ENCODE measurements at regions not wholly inside any gene's neighbourhood (a gene's known extent, or its start where the extent isn't known, plus 50 kb on each side); places are given as distances from the start of the nearest gene placed in this dataset.
"Not testable (repeated sequence)": the region's sequence is repeated elsewhere in the genome, so short reads cannot be mapped to it uniquely, and the experiment has no call there.

DNA sequence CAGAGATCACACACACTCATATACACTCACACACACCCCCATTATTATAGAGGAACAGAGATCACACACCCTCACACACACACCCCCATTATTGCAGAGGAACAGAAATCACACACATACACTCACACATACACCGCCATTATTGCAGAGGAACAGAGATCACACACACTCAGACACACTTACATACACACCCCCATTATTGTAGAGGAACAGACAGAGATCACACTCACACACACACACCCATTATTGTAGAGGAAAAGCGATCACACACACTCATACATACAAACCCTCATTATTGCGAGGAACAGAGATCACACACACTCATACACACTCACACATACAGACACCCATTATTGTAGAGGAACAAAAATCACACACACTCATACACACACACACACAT lies 239.0 kb downstream of the BUB3 start:
- Histone ChIP-seq H3K9me3 (no peaks in the 10 kb centered on the region), H3K36me3 (no peaks in the 10 kb centered on the region), H3K27me3 (no peaks in the 10 kb centered on the region), H3K27ac (no peak overlapping the region), H3K4me3 (no peak overlapping the region), H3K4me1 (no peaks in the 10 kb centered on the region)
- TF ChIP-seq POLR2AphosphoS5 (IDR thresholded peaks at IDR 0.05; ENCODE audit: insufficient read depth in 1 of 2, low read depth in 1 of 2) (no peak), POLR2A (IDR thresholded peaks at IDR 0.05) (no peak)
- TF ChIP-seq, protein P1, sequence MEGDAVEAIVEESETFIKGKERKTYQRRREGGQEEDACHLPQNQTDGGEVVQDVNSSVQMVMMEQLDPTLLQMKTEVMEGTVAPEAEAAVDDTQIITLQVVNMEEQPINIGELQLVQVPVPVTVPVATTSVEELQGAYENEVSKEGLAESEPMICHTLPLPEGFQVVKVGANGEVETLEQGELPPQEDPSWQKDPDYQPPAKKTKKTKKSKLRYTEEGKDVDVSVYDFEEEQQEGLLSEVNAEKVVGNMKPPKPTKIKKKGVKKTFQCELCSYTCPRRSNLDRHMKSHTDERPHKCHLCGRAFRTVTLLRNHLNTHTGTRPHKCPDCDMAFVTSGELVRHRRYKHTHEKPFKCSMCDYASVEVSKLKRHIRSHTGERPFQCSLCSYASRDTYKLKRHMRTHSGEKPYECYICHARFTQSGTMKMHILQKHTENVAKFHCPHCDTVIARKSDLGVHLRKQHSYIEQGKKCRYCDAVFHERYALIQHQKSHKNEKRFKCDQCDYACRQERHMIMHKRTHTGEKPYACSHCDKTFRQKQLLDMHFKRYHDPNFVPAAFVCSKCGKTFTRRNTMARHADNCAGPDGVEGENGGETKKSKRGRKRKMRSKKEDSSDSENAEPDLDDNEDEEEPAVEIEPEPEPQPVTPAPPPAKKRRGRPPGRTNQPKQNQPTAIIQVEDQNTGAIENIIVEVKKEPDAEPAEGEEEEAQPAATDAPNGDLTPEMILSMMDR (IDR thresholded peaks at IDR 0.05): no peak
- DNase-seq (ENCODE audit: extremely low spot score in 2 of 2): peak in 1 of 2 donors; percentile 10
- intact Hi-C loops (cut with DNase I): no loop called here

DNA sequence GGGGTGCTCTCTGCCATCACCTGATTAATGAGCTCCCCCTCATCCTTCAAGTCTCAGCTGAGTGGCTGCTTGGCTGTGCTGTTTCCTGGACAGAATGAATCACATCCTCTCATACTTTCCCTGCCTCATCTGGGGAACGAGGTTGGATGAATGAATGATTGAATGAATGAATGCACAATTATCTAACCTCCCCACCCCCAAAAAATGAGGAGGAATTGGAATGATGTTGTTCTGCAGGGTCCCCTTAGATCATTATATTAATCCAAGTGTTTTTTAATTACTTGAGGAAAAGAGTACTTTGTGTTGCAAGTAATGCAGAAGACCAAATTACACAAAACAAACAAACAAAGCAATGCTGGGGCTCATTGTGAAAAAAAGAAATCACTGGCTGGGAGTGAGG lies 240.2 kb downstream of the BUB3 start:
- TF ChIP-seq, protein P1 (IDR thresholded peaks at IDR 0.05): no peak
- TF ChIP-seq POLR2AphosphoS5 (IDR thresholded peaks at IDR 0.05; ENCODE audit: insufficient read depth in 1 of 2, low read depth in 1 of 2) (no peak), POLR2A (IDR thresholded peaks at IDR 0.05) (no peak)
- Histone ChIP-seq H3K4me3 (no peak overlapping the region), H3K27me3 (no peaks in the 10 kb centered on the region), H3K36me3 (no peaks in the 10 kb centered on the region), H3K4me1 (no peaks in the 10 kb centered on the region), H3K27ac (no peak overlapping the region), H3K9me3 (no peaks in the 10 kb centered on the region)
- intact Hi-C loops (cut with DNase I): no loop called here
- DNase-seq (ENCODE audit: extremely low spot score in 2 of 2): no peak

DNA sequence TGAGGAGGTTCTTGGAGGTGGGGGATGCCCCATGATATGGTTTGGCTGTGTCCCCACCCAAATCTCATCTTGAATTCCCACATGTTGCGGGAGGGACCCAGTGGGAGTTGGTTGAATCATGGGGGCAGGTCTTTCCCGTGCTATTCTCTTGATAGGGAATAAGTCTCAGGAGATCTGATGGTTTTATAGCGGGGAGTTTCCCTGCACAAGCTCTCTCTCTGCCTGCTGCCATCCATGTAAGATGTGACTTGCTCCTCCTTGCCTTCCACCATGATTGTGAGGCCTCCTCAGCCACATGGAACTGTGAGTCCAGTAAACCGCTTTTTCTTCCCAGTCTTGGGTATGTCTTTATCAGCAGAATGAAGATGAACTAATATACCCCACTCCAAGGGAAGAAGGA lies 241.0 kb downstream of the BUB3 start:
- DNase-seq (ENCODE audit: extremely low spot score in 2 of 2); intact Hi-C loops (cut with DNase I); H3K36me3 ChIP-seq; H3K4me3 ChIP-seq; H3K4me1 ChIP-seq; H3K27ac ChIP-seq; H3K9me3 ChIP-seq; H3K27me3 ChIP-seq: not testable (repeated sequence)

DNA sequence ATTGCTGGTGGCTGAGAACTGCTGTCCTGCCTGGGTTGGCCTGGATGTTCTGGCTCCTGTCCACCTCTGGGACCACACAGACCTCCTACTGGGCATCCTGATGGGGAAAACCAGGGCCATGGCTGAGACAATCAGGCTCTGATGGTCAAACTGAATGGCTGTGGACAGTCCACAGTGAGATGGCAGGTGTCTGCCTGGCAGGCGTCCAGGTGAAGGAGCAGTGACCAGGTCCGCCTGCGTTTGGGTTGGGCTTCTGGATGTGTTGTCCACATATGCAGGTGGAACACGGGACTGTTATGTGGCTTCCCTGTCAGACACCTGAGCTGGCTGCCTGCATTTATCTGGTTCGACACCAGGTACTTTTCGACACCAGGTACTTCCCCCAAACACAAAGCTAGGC lies 241.7 kb downstream of the BUB3 start:
- intact Hi-C loops (cut with DNase I): no loop called here
- TF ChIP-seq POLR2A (IDR thresholded peaks at IDR 0.05) (no peak), POLR2AphosphoS5 (IDR thresholded peaks at IDR 0.05; ENCODE audit: insufficient read depth in 1 of 2, low read depth in 1 of 2) (no peak)
- TF ChIP-seq, protein P1 (IDR thresholded peaks at IDR 0.05): no peak
- peak in 1 of 2 donors; percentile 88 for DNase-seq (ENCODE audit: extremely low spot score in 2 of 2)
- no peaks in the 10 kb centered on the region for H3K4me1 ChIP-seq
- no peaks in the 10 kb centered on the region for H3K9me3 ChIP-seq
- H3K4me3 ChIP-seq: no peak overlapping the region
- H3K36me3 ChIP-seq: no peaks in the 10 kb centered on the region
- no peak overlapping the region for H3K27ac ChIP-seq
- no peaks in the 10 kb centered on the region for H3K27me3 ChIP-seq

DNA sequence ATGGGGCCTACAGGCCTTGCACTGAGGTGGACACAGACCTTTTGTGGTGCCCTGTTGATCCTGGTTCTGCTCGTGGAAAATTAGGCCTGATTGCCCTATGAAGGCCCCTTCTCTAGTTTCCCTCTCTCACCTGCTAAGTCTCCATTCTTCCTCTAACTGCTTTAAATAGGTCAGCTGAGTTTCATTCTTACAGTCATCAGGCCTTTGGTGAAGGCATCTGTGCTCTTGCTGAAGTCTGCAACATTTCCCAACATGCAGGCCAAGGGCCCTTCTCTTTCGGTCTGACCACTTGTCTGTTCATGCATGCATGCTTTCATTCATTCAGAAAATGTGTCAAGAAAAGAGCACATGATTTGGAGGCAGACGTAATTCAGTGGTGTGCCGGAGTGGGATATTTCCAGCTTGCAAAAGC lies 244.0 kb downstream of the BUB3 start:
- Histone ChIP-seq H3K36me3 (no peaks in the 10 kb centered on the region), H3K27ac (no peak overlapping the region), H3K4me3 (no peak overlapping the region), H3K9me3 (no peaks in the 10 kb centered on the region), H3K4me1 (no peaks in the 10 kb centered on the region), H3K27me3 (no peaks in the 10 kb centered on the region)
- DNase-seq (ENCODE audit: extremely low spot score in 2 of 2): no peak
- intact Hi-C loops (cut with DNase I): no loop called here
- TF ChIP-seq POLR2AphosphoS5 (IDR thresholded peaks at IDR 0.05; ENCODE audit: insufficient read depth in 1 of 2, low read depth in 1 of 2) (no peak), POLR2A (IDR thresholded peaks at IDR 0.05) (no peak)
- TF ChIP-seq, protein P1 (IDR thresholded peaks at IDR 0.05): no peak

DNA sequence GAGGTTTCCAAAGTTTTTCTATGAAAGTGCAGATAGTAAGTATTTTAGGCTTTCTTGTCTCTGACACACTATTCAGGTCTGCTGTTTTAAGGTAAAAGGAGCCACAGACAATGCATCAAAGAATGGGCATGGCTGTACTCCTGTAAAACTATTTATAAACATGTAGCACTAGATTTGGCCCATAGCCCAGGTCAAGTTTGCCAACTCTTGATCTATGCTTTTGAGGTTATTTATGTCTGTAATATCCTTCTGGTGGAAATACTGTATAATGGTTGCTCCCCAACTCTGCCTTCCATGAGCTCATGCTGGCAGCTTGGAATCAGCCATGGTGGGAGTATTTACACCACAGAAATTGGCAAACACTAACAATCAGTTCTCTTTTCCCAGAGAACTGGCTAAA lies 244.6 kb downstream of the BUB3 start:
- DNase-seq (ENCODE audit: extremely low spot score in 2 of 2): no peak
- H3K27me3 ChIP-seq: no peaks in the 10 kb centered on the region
- TF ChIP-seq POLR2A (IDR thresholded peaks at IDR 0.05): no peak
- TF ChIP-seq POLR2AphosphoS5 (IDR thresholded peaks at IDR 0.05; ENCODE audit: insufficient read depth in 1 of 2, low read depth in 1 of 2): no peak
- TF ChIP-seq, protein P1 (IDR thresholded peaks at IDR 0.05): no peak
- H3K4me3 ChIP-seq: no peak overlapping the region
- intact Hi-C loops (cut with DNase I): no loop called here
- no peaks in the 10 kb centered on the region for H3K9me3 ChIP-seq
- no peaks in the 10 kb centered on the region for H3K36me3 ChIP-seq
- no peak overlapping the region for H3K27ac ChIP-seq
- H3K4me1 ChIP-seq: no peaks in the 10 kb centered on the region

All from vagina (tissue), 2 donors.